ENCODE measurements at regions not wholly inside any gene's neighbourhood (a gene's known extent, or its start where the extent isn't known, plus 50 kb on each side); places are given as distances from the start of the nearest gene placed in this dataset.

DNA sequence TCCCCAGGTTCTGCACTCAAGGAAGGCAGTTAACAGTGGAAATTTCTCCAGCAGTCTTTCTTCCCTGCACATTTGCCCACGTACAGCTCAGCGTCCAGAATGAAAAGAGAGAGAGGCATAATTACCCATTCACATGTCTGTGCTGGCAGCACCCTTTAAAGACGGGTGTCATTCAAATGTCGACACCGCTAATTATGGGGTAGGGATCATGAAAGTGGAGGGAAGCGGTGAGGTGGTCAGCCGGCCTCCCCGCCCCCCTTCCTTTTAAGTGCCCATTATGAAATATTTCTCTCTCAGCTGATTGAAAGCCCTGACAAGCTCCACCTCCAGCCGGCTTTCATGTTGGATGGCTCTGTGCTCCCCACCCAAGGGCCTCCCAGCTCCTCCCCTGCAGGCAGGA is 246.1 kb downstream of the BMP7 start:
- H3K27ac Mint-ChIP-seq (ENCODE audit: unreplicated experiment): no peak overlapping the region
- DNase-seq (ENCODE audit: low spot score): no peak
- no peak for TF ChIP-seq CTCF (IDR thresholded peaks at IDR 0.05; ENCODE audit: unreplicated experiment)
- H3K36me3 Mint-ChIP-seq (ENCODE audit: low read depth, unreplicated experiment): no peaks in the 10 kb centered on the region
- H3K4me3 Mint-ChIP-seq (ENCODE audit: unreplicated experiment): no peak overlapping the region
- no peaks in the 10 kb centered on the region for H3K27me3 Mint-ChIP-seq (ENCODE audit: unreplicated experiment)
- no peaks in the 10 kb centered on the region for H3K4me1 Mint-ChIP-seq (ENCODE audit: unreplicated experiment)
- no peaks in the 10 kb centered on the region for H3K9me3 Mint-ChIP-seq (ENCODE audit: unreplicated experiment)

- no peak overlapping the region for H3K27ac Mint-ChIP-seq (ENCODE audit: unreplicated experiment)
- no peak for DNase-seq (ENCODE audit: low spot score)
These were observed 244.1 kb downstream of the BMP7 start for GRCh38 chr20:57022306-57022705.

GRCh38 chr20:57023007-57023406 is 243.4 kb downstream of the BMP7 start:
- H3K9me3 Mint-ChIP-seq (ENCODE audit: unreplicated experiment): no peaks in the 10 kb centered on the region
- H3K27me3 Mint-ChIP-seq (ENCODE audit: unreplicated experiment): no peaks in the 10 kb centered on the region
- H3K4me1 Mint-ChIP-seq (ENCODE audit: unreplicated experiment): no peaks in the 10 kb centered on the region
- no peak overlapping the region for H3K27ac Mint-ChIP-seq (ENCODE audit: unreplicated experiment)
- no peak overlapping the region for H3K4me3 Mint-ChIP-seq (ENCODE audit: unreplicated experiment)
- no peak for DNase-seq (ENCODE audit: low spot score)
- no peaks in the 10 kb centered on the region for H3K36me3 Mint-ChIP-seq (ENCODE audit: low read depth, unreplicated experiment)
- no peak for TF ChIP-seq CTCF (IDR thresholded peaks at IDR 0.05; ENCODE audit: unreplicated experiment)

More at GRCh38 chr20:57022306-57022705, 244.1 kb downstream of the BMP7 start:
- no peak for TF ChIP-seq CTCF (IDR thresholded peaks at IDR 0.05; ENCODE audit: unreplicated experiment)
- Mint-ChIP-seq H3K4me3 (ENCODE audit: unreplicated experiment) (no peak overlapping the region), H3K36me3 (ENCODE audit: low read depth, unreplicated experiment) (no peaks in the 10 kb centered on the region), H3K9me3 (ENCODE audit: unreplicated experiment) (no peaks in the 10 kb centered on the region), H3K27me3 (ENCODE audit: unreplicated experiment) (no peaks in the 10 kb centered on the region), H3K4me1 (ENCODE audit: unreplicated experiment) (no peaks in the 10 kb centered on the region)

DNA sequence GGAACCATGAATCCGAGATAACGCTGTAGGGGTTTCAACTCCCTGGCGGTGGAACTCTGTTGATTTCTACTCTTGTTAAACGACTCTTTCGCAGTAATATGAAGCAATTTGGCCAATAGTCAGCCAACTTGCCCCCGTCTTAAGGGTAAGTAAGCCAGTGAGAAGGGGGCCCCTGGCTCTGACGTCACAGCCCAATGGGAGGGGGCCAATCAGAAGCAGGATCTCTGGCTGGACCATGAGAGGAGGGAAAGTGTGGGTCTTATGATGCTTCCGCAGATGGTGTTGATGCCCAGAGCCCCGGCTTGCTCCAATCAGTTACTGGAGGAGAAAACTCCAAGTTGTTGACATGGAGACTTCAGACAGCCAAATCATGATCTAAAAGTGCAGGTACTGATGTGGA is 242.4 kb downstream of the BMP7 start:
- Mint-ChIP-seq H3K9me3 (ENCODE audit: unreplicated experiment) (no peaks in the 10 kb centered on the region), H3K4me1 (ENCODE audit: unreplicated experiment) (no peaks in the 10 kb centered on the region), H3K4me3 (ENCODE audit: unreplicated experiment) (no peak overlapping the region), H3K36me3 (ENCODE audit: low read depth, unreplicated experiment) (no peaks in the 10 kb centered on the region), H3K27me3 (ENCODE audit: unreplicated experiment) (no peaks in the 10 kb centered on the region), H3K27ac (ENCODE audit: unreplicated experiment) (no peak overlapping the region)
- TF ChIP-seq CTCF (IDR thresholded peaks at IDR 0.05; ENCODE audit: unreplicated experiment): no peak
- no peak for DNase-seq (ENCODE audit: low spot score)

DNA sequence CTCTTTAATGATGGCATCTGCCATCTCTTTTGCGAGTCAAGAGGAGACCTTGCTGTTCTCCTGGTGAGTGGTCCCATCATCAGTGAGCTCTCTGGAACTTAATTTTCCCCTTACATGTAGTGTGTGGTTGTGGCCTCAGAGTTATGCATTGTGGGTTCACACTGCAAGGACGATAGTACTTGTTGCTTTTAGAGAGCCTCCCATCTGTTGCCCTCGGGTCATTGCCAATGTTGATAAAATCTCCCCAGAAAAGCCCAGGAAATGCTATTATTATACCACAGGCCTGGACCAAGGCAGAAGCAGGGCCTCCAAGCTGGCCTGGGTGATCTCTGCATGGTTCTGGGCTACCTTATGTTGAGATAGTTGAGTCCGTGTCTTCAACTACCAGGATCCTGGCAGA is 241.6 kb downstream of the BMP7 start:
- H3K27me3 Mint-ChIP-seq (ENCODE audit: unreplicated experiment): peaks cover 3% of the 10 kb centered on the region
- no peak overlapping the region for H3K27ac Mint-ChIP-seq (ENCODE audit: unreplicated experiment)

More for the DNA sequence above, 241.6 kb downstream of the BMP7 start:
- DNase-seq (ENCODE audit: low spot score): no peak
- no peaks in the 10 kb centered on the region for H3K36me3 Mint-ChIP-seq (ENCODE audit: low read depth, unreplicated experiment)
- H3K4me3 Mint-ChIP-seq (ENCODE audit: unreplicated experiment): no peak overlapping the region
- no peaks in the 10 kb centered on the region for H3K9me3 Mint-ChIP-seq (ENCODE audit: unreplicated experiment)
- H3K4me1 Mint-ChIP-seq (ENCODE audit: unreplicated experiment): peaks cover 2% of the 10 kb centered on the region
- no peak for TF ChIP-seq CTCF (IDR thresholded peaks at IDR 0.05; ENCODE audit: unreplicated experiment)
